Loucy (cell line): ENCODE measurements at regions not wholly inside any gene's neighbourhood (a gene's known extent, or its start where the extent isn't known, plus 50 kb on each side); places are given as distances from the start of the nearest gene placed in this dataset.

Experiments used
- H2AFZ ChIP-seq: fragments of 200-600 bp; sonication (generic); 2 replicates; pipeline ENCODE4 v1.6.0; 2016; ENCODE audit warnings: antibody characterized with exemption, mild to moderate bottlenecking, low read length, moderate library complexity
- H3F3A ChIP-seq: fragments of 200-600 bp; 2 replicates; pipeline ENCODE4 v1.6.0; 2016; ENCODE audit warnings: antibody characterized with exemption, low read depth, mild to moderate bottlenecking
- H3K27me3 ChIP-seq: fragments of 200-600 bp; sonication (generic); 2 replicates; pipeline ENCODE4 v1.6.1; 2014; ENCODE audit warnings: low read length, mild to moderate bottlenecking; ENCODE audit not compliant: insufficient read depth, poor library complexity, severe bottlenecking
- H3K36me3 ChIP-seq: fragments of 200-600 bp; sonication (generic); 2 replicates; pipeline ENCODE4 v1.6.1; 2016; ENCODE audit warnings: low read length; ENCODE audit not compliant: insufficient read depth
- H3K4me1 ChIP-seq: fragments of 200-600 bp; sonication (generic); 2 replicates; pipeline ENCODE4 v1.5.1; 2014; ENCODE audit warnings: low read length, mild to moderate bottlenecking; ENCODE audit not compliant: insufficient read depth, poor library complexity, severe bottlenecking
- H3K4me2 ChIP-seq: fragments of 200-600 bp; sonication (generic); 2 replicates; pipeline ENCODE4 v1.6.0; 2014; ENCODE audit warnings: antibody characterized with exemption, low read length, low read depth, mild to moderate bottlenecking; ENCODE audit not compliant: poor library complexity, severe bottlenecking
- H3K4me3 ChIP-seq: fragments of 200-600 bp; sonication (generic); 2 replicates; pipeline ENCODE4 v1.5.1; 2014; ENCODE audit warnings: low read length, mild to moderate bottlenecking, mixed read lengths; ENCODE audit not compliant: poor library complexity, severe bottlenecking
- H3K79me2 ChIP-seq: fragments of 200-600 bp; sonication (generic); 2 replicates; pipeline ENCODE4 v1.6.1; 2014; ENCODE audit warnings: low read length; ENCODE audit not compliant: insufficient read depth
- H3K9ac ChIP-seq: fragments of 200-600 bp; sonication (generic); 2 replicates; pipeline ENCODE4 v1.6.0; 2014; ENCODE audit warnings: mild to moderate bottlenecking, low read depth, low read length, moderate library complexity; ENCODE audit not compliant: poor library complexity, severe bottlenecking
- H3K9me2 ChIP-seq: fragments of 200-600 bp; sonication (generic); replicated peaks from 2 replicates; pipeline ENCODE4 v1.6.1; 2016; ENCODE audit warnings: low read depth, low read length, mixed read lengths
- H3K9me3 ChIP-seq: fragments of 200-600 bp; sonication (generic); 2 replicates; pipeline ENCODE4 v1.6.1; 2014; ENCODE audit warnings: mild to moderate bottlenecking, antibody characterized with exemption, low read length, low read depth; ENCODE audit not compliant: insufficient read depth
- H4K20me1 ChIP-seq: fragments of 200-600 bp; sonication (generic); 2 replicates; pipeline ENCODE4 v1.6.0; 2014; ENCODE audit warnings: antibody characterized with exemption, low read length, mild to moderate bottlenecking; ENCODE audit not compliant: insufficient read depth, poor library complexity, severe bottlenecking
- CTCF ChIP-seq: fragments of 200-600 bp; sonication (generic); conservative IDR thresholded peaks from 2 replicates; pipeline ENCODE4 v1.5.1; 2014; ENCODE audit warnings: mild to moderate bottlenecking, antibody characterized with exemption, low read length
- EZH2phosphoT487 ChIP-seq: fragments of 200-600 bp; IDR thresholded peaks from 2 replicates; pipeline ENCODE4 v1.6.1; 2018; ENCODE audit warnings: antibody characterized with exemption, mild to moderate bottlenecking, moderate library complexity, borderline replicate concordance

- Histone ChIP-seq H3K9ac (no peak overlapping the region), H3K36me3 (no peaks in the 10 kb centered on the region), H3K4me2 (no peak overlapping the region), H3K4me3 (no peak overlapping the region), H3K9me2 (no peaks in the 10 kb centered on the region), H2AFZ (no peak overlapping the region), H4K20me1 (no peaks in the 10 kb centered on the region), H3K4me1 (peaks cover 8% of the 10 kb centered on the region), H3K79me2 (no peaks in the 10 kb centered on the region), H3K9me3 (no peaks in the 10 kb centered on the region), H3K27me3 (no peaks in the 10 kb centered on the region), H3F3A (no peaks in the 10 kb centered on the region)
- TF ChIP-seq CTCF, result no peak
- no peak for TF ChIP-seq EZH2phosphoT487
Measured at GRCh38 chr3:152516216-152516615, 247.5 kb downstream of the MBNL1 start.

- no peak overlapping the region for H3K4me3 ChIP-seq
- no peaks in the 10 kb centered on the region for H3K36me3 ChIP-seq
- no peak overlapping the region for H3K9ac ChIP-seq
- H3K9me2 ChIP-seq, result no peaks in the 10 kb centered on the region
- H4K20me1 ChIP-seq, result no peaks in the 10 kb centered on the region
- no peaks in the 10 kb centered on the region for H3K79me2 ChIP-seq
- H3F3A ChIP-seq, result no peaks in the 10 kb centered on the region
- no peak for TF ChIP-seq CTCF
- TF ChIP-seq EZH2phosphoT487, result no peak
- H3K4me1 ChIP-seq, result peaks cover 8% of the 10 kb centered on the region
- no peaks in the 10 kb centered on the region for H3K27me3 ChIP-seq
- no peak overlapping the region for H2AFZ ChIP-seq
- no peaks in the 10 kb centered on the region for H3K9me3 ChIP-seq
- H3K4me2 ChIP-seq, result no peak overlapping the region
Measured at GRCh38 chr3:152517502-152517901, 248.8 kb downstream of the MBNL1 start.

- Histone ChIP-seq H3K27me3 (no peaks in the 10 kb centered on the region), H3K9me2 (no peaks in the 10 kb centered on the region), H3K4me3 (no peak overlapping the region), H3K9me3 (no peaks in the 10 kb centered on the region), H3K9ac (no peak overlapping the region), H3F3A (no peaks in the 10 kb centered on the region), H3K4me2 (no peak overlapping the region), H4K20me1 (no peaks in the 10 kb centered on the region), H3K4me1 (peaks cover 8% of the 10 kb centered on the region), H3K36me3 (no peaks in the 10 kb centered on the region), H3K79me2 (no peaks in the 10 kb centered on the region), H2AFZ (no peak overlapping the region)
- TF ChIP-seq CTCF (no peak), EZH2phosphoT487 (no peak)
Measured at GRCh38 chr3:152518346-152518745, 249.6 kb downstream of the MBNL1 start.
